Spleen (tissue), 7 donors: ENCODE measurements at regions not wholly inside any gene's neighbourhood (a gene's known extent, or its start where the extent isn't known, plus 50 kb on each side); places are given as distances from the start of the nearest gene placed in this dataset.

Experiments
- CTCF ChIP-seq, 11 experiments: fragments of 200-600 bp in 7 of 11; fragments of 450-650 bp in 4 of 11; sonication (generic) in 4 of 11; IDR thresholded peaks in 8 of 11; conservative IDR thresholded peaks in 3 of 11; 1 replicate in 7 of 11; 2 replicates in 4 of 11; pipeline versions ENCODE4 v1.4.0 to v1.8.0; 2016 to 2021; ENCODE audit warnings: antibody characterized with exemption in 11 of 11, inconsistent platforms in 4 of 11, mild to moderate bottlenecking in 1 of 11
- POLR2A ChIP-seq, 3 donors: fragments of 450-650 bp; IDR thresholded peaks; one replicate each; pipeline ENCODE4 v1.5.1; 2017; ENCODE audit warnings: antibody characterized with exemption in 3 of 3, mild to moderate bottlenecking in 1 of 3
- donor health status: DM: no; HTN: no; CAD: no; lungs with moderate emphysema.
- donor health status: DM: no; HTN: no; CAD: no.
- donor health status: DM: no; HTN: no; CAD: no.

- TF ChIP-seq POLR2A (IDR thresholded peaks at IDR 0.05) (no peak), CTCF (IDR thresholded peaks at IDR 0.05 in 8 of 11, conservative IDR thresholded peaks at IDR 0.05 in 3 of 11) (no peak)
Observed at GRCh38 chr12:105968025-105968424, 170.7 kb downstream of the NUAK1 start.
